D721Med (cell line): ENCODE measurements at regions not wholly inside any gene's neighbourhood (a gene's known extent, or its start where the extent isn't known, plus 50 kb on each side); places are given as distances from the start of the nearest gene placed in this dataset.

Experiments
- DNase-seq: peaks from one replicate; pipeline ENCODE4 v3.0.0; 2011; ENCODE audit warnings: low spot score; ENCODE audit not compliant: insufficient read length
- FAIRE-seq: peaks from 2 replicates; lab custom pipeline; 2011; peaks lifted over from hg19 to GRCh38; lab: Jason Lieb, UNC
- TF ChIP-seq, protein P1 (sequence below): IDR thresholded peaks from 2 replicates; pipeline ENCODE4 v1.5.1; 2012; ENCODE audit warnings: mild to moderate bottlenecking, control low read depth; ENCODE audit not compliant: insufficient read depth; ENCODE audit errors: missing control alignments

DNA sequence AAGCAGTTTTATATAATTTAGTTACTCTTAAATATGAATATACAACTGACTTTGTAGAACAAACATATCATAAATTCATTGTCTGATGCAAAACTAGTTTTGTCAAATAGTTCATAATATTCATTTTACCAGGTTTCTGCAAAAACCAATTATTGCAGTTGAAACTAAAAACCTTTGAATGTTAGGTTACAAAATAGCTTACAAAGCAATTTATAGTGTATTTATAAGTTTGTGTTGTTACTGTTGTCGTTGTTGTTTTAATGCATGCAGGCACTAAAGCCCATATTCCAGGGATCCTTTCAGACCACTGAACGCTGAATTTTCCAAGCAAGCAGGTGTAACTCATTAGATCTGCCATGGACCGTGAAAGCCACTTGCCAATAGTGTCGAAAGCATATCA is 427.6 kb downstream of the ZFHX3 start:
- TF ChIP-seq, protein P1, sequence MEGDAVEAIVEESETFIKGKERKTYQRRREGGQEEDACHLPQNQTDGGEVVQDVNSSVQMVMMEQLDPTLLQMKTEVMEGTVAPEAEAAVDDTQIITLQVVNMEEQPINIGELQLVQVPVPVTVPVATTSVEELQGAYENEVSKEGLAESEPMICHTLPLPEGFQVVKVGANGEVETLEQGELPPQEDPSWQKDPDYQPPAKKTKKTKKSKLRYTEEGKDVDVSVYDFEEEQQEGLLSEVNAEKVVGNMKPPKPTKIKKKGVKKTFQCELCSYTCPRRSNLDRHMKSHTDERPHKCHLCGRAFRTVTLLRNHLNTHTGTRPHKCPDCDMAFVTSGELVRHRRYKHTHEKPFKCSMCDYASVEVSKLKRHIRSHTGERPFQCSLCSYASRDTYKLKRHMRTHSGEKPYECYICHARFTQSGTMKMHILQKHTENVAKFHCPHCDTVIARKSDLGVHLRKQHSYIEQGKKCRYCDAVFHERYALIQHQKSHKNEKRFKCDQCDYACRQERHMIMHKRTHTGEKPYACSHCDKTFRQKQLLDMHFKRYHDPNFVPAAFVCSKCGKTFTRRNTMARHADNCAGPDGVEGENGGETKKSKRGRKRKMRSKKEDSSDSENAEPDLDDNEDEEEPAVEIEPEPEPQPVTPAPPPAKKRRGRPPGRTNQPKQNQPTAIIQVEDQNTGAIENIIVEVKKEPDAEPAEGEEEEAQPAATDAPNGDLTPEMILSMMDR = no peak
- DNase-seq (no peak), FAIRE-seq (no peak)

DNA sequence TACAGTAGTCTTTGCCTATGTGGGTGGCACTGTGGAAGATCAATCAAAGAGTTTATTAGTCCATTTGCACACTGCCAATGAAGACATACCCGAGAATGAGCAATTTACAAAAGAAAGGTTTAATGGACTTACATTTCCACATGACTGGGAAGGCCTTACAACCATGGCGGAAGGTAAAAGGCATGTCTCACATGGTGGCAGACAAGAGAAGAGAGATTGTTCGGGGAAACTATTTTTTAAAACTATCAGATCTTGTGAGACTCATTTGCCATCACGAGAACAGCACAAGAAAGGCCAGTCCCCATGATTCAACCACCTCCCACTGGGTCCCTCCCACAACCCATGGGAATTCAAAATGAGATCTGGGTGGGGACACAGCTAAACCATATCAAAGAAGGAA is 432.1 kb downstream of the ZFHX3 start:
- no peak for FAIRE-seq
- TF ChIP-seq, protein P1 = no peak
- no peak for DNase-seq

DNA sequence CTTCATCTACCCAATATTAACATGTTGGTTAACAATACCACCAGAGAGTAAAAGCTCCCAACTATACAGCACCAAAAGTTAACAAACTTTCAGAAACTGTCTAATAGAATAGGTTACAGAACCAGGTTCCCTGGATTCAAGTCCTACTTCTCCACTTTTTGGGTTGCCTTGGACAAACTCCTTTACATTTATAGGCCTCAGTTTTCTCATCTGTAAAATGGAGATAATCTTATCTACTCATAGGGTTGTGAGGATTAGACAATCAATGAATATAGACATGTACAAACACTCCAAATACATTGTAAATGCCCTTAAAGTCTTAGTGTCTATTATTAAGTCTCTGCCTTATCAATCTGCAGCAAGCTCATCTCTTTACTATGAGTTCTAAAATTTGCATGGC is 435.2 kb downstream of the ZFHX3 start:
- TF ChIP-seq, protein P1 = no peak
- FAIRE-seq (no peak), DNase-seq (no peak)

DNA sequence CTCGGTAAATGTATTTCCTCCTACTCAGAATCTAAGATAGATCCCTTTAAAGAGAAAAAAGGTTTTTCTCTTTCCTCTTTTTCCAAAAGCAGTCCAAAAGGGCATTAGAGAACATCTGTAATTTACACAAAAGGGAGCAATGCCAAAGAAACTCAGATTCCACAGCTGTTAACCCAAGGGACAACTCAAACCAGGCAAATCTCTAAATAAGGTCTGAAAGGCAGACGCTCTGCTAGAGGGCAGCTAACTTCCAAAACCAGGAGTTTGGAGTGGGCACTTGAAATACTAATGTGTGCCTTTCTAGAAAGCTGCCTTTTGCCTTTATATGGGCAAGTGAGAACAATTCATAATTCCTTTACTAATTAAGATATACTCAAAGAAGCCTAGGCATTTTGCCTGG is 435.7 kb downstream of the ZFHX3 start:
- DNase-seq (no peak), FAIRE-seq (no peak)
- TF ChIP-seq, protein P1 = no peak

DNA sequence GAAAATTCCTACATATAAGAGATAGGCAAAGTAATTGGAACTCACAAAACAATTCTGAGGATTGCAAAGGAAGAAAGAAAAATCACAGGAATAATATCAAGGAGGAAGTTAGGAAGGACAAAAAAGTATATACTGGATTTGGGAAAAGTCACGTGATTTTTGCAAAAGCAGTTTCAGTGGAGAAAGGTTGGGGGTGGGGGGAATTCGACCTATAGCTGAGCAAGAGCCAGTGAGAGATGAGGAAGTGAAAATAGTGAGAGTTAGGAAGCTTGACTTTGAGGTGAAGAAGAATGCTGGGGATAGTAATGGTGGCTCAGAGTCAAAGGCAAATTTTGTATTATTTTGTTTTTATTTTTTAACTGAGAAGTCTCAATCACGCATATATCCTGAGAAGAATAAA is 438.0 kb upstream of the PMFBP1 start:
- FAIRE-seq (no peak), DNase-seq (no peak)
- TF ChIP-seq, protein P1 = no peak

DNA sequence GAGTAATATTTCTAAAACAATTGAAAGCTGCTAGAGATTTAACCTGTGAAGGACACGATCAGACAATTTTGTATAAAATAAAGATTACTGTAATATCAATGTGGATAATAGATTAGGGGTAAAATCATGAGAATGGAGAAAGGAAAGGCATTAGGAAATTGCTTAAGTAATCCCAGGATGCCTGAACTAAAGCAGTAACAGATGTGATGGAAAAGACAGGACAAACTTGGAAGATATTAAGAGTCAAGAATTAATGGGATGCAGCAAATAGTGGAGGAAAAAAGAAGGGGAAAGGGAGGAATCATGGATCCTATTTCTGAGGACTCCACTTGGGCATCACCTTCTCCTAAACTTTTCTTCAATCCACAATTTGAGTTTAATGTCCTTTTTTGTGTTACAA is 437.1 kb upstream of the PMFBP1 start:
- no peak for FAIRE-seq
- DNase-seq = no peak
- TF ChIP-seq, protein P1 = no peak

DNA sequence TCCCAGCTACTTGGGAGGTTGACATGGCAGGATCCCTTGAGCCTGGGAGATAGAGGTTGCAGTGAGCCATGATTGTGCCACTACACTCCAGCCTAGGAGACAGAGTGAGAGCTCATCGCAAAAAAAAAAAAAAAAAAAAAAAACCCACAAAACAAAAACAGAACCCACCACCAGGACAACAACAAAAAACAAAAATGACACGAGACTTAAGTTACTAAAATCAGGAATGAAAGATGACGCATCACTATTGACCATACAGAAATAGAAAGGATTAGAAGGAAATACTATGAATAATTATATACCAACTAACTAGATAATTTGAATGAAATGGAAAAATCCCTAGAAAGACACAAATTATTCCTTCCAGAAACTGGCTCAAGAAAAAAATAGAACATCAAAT is 432.4 kb upstream of the PMFBP1 start:
- no peak for DNase-seq
- FAIRE-seq = no peak
- TF ChIP-seq, protein P1 = no peak
